MCF 10A (cell line): ENCODE measurements at regions not wholly inside any gene's neighbourhood (a gene's known extent, or its start where the extent isn't known, plus 50 kb on each side); places are given as distances from the start of the nearest gene placed in this dataset.

Experiments used
- BruUV-seq: library from RNA; stranded (reverse); fragments of 400-500 nt; replicated peaks from 2 replicates; lab custom pipeline; 2021; lab: Mats Ljungman, UMichigan
- CTCF ChIA-PET: fragments of 300-600 bp; sonication (Branson Sonifier 250); formaldehyde crosslinking; extraction: SDS; loops from one replicate; lab custom pipeline; 2021; ENCODE audit warnings: antibody characterized with exemption, inconsistent platforms; lab: Yijun Ruan, JAX
- POLR2A ChIA-PET: fragments of 300-600, 350-650 bp; sonication (Branson Sonifier 250); formaldehyde crosslinking; extraction: SDS; loops from one replicate; lab custom pipeline; 2020; ENCODE audit warnings: antibody characterized with exemption, inconsistent platforms; lab: Yijun Ruan, JAX
- DNase-seq: peaks from one replicate; pipeline ENCODE4 v3.0.0-alpha.2; 2018; ENCODE audit not compliant: unreplicated experiment
- H3K27ac Mint-ChIP-seq: one replicate; pipeline ENCODE4 v1.8.0; 2022; ENCODE audit warnings: mild to moderate bottlenecking, low read depth, mixed read lengths; ENCODE audit not compliant: unreplicated experiment
- H3K27me3 Mint-ChIP-seq: one replicate; pipeline ENCODE4 v1.8.0; 2022; ENCODE audit warnings: mixed read lengths; ENCODE audit not compliant: insufficient read depth, unreplicated experiment
- H3K36me3 Mint-ChIP-seq: one replicate; pipeline ENCODE4 v1.8.0; 2022; ENCODE audit warnings: mild to moderate bottlenecking, moderate library complexity, mixed read lengths; ENCODE audit not compliant: insufficient read depth, unreplicated experiment
- H3K4me1 Mint-ChIP-seq: one replicate; pipeline ENCODE4 v1.8.0; 2022; ENCODE audit warnings: mixed read lengths; ENCODE audit not compliant: insufficient read depth, unreplicated experiment
- H3K4me3 Mint-ChIP-seq: one replicate; pipeline ENCODE4 v1.8.0; 2022; ENCODE audit warnings: mild to moderate bottlenecking, moderate library complexity, mixed read lengths; ENCODE audit not compliant: unreplicated experiment
- H3K9me3 Mint-ChIP-seq: one replicate; pipeline ENCODE4 v1.8.0; 2022; ENCODE audit warnings: mixed read lengths; ENCODE audit not compliant: unreplicated experiment
- intact Hi-C: fragments of 100-400 bp; cut with micrococcal nuclease; formaldehyde crosslinking; loops from 2 replicates; pipeline ENCODE4 v1.14.1; 2022
- TF ChIP-seq, protein P1 (sequence below): fragments of 200-600 bp; IDR thresholded peaks from one replicate; pipeline ENCODE4 v1.8.0; 2022; ENCODE audit warnings: antibody characterized with exemption, mild to moderate bottlenecking; ENCODE audit not compliant: unreplicated experiment

DNA sequence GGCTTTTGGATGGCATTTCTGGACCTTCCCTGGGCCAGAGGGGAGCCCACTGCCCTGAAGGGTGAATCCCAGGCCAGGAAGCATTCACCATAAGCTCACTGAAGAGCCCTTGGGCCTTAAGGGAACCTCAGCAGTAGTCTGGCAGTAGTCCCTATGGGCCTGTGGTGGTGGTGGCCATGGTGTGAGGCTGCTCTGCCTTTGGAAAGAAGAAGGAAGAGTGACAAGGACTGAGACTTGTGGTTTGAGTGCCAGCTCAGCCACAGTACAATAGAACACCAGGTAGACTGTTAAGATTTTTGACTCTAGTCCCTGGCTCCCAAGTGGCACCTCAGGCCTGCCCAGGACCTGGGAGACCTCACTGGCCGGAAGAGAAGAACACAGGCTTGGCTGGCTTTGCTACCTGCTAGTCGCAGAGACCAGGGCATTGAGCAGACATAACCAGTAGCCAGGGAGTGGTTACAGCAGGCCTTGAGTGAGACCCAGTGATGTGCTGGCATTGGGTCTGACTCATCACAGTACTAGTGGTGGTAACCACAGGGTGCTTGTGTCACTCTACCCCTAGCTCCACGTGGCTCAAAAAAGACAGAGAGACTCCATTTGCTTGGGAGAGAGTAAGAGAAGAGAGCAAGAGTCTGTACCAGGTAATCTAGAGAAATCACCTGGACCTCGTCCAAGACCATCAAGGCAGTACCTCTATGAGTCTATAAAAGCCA lies 259.8 kb upstream of the BLID start:
- POLR2A ChIA-PET, result interaction anchor here (0.6 to 1.8 kb wide), 4 partner anchors 21 to 484 kb away, joined by 3 to 5 read pairs (median 4); no protein-coding TSS in a partner anchor
- H3K4me1 Mint-ChIP-seq, result peaks cover 29% of the 10 kb centered on the region

DNA sequence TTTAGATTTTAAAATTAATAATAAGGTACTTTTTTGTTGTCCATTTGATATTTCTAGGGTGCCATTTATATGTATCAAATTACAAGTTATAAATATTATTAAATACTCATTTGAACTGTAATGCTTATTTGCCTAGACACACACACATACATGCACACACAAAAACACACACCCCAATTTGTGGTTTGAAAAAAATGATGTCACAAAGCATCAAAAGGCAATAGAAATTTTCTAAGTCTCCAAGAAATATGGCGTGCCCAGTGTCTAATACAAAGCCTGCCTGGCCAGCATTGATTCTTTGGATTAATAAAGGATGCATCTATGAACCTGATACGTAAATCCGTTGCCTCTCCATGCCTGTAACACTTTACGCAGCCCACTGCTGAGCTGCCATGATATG lies 252.8 kb upstream of the BLID start:
- H3K4me3 Mint-ChIP-seq, result no peak overlapping the region
- peak overlapping the region; percentile 80 for H3K27ac Mint-ChIP-seq
- peaks cover 9% of the 10 kb centered on the region for H3K9me3 Mint-ChIP-seq
- H3K36me3 Mint-ChIP-seq, result peaks cover 14% of the 10 kb centered on the region
- intact Hi-C loops, result loop anchor here (5.0 to 10.0 kb wide), 2 partner anchors 129 to 154 kb away; no protein-coding TSS in a partner anchor
- no peaks in the 10 kb centered on the region for H3K27me3 Mint-ChIP-seq
- no peak for DNase-seq
- TF ChIP-seq, protein P1, sequence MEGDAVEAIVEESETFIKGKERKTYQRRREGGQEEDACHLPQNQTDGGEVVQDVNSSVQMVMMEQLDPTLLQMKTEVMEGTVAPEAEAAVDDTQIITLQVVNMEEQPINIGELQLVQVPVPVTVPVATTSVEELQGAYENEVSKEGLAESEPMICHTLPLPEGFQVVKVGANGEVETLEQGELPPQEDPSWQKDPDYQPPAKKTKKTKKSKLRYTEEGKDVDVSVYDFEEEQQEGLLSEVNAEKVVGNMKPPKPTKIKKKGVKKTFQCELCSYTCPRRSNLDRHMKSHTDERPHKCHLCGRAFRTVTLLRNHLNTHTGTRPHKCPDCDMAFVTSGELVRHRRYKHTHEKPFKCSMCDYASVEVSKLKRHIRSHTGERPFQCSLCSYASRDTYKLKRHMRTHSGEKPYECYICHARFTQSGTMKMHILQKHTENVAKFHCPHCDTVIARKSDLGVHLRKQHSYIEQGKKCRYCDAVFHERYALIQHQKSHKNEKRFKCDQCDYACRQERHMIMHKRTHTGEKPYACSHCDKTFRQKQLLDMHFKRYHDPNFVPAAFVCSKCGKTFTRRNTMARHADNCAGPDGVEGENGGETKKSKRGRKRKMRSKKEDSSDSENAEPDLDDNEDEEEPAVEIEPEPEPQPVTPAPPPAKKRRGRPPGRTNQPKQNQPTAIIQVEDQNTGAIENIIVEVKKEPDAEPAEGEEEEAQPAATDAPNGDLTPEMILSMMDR, result no peak
- CTCF ChIA-PET, result no interaction called here
- H3K4me1 Mint-ChIP-seq, result peaks cover 46% of the 10 kb centered on the region
- BruUV-seq, result no TSS peak
- POLR2A ChIA-PET, result interaction anchor here (0.6 to 4.6 kb wide), 5 partner anchors 9 to 153 kb away, joined by 3 to 43 read pairs (median 4); no protein-coding TSS in a partner anchor

More for the DNA sequence above, 259.8 kb upstream of the BLID start:
- TF ChIP-seq, protein P1, result no peak
- DNase-seq, result peak; percentile 68
- BruUV-seq, result no TSS peak
- Mint-ChIP-seq H3K9me3 (peaks cover 26% of the 10 kb centered on the region), H3K27me3 (no peaks in the 10 kb centered on the region), H3K4me3 (no peak overlapping the region), H3K36me3 (peaks cover 29% of the 10 kb centered on the region), H3K27ac (peak overlapping the region; percentile 67)
- intact Hi-C loops, result no loop called here
- CTCF ChIA-PET, result interaction anchor here (0.5 to 0.9 kb wide), 4 partner anchors 72 to 196 kb away, joined by 3 to 6 read pairs (median 4); no protein-coding TSS in a partner anchor

DNA sequence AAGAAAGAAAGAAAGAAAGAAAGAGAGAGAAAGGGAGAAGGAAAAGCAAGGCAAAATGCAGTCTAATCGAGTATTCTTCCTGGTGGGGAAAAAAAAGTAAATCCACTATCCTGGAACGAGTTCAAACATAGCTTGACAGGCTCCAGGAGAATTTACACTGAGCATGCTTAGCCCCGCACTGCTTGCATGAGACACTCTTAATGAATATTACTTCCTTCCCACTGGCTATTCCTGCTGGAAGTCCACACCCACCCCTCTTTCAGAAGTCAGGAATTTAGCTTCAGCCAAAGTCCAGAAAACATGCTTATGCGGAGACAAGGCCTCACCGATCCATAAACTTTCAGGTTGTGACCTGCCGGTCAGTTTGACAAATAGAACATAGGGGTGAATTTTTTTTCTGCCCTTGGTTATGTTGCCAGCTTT lies 251.8 kb upstream of the BLID start:
- H3K9me3 Mint-ChIP-seq, result peaks cover 7% of the 10 kb centered on the region
- ChIA-PET POLR2A (interaction anchor here (0.7 to 4.6 kb wide), 10 partner anchors 22 to 152 kb away, joined by 3 to 43 read pairs (median 4); no protein-coding TSS in a partner anchor), CTCF (interaction anchor here (0.6 kb wide), 1 partner anchor 81 kb away, joined by 4 read pairs; no protein-coding TSS in a partner anchor)
- H3K27me3 Mint-ChIP-seq, result no peaks in the 10 kb centered on the region
- H3K27ac Mint-ChIP-seq, result peak overlapping the region; percentile 80
- intact Hi-C loops, result loop anchor here (5.0 to 10.0 kb wide), 2 partner anchors 129 to 153 kb away; no protein-coding TSS in a partner anchor
- peak; percentile 74 for DNase-seq
- H3K4me1 Mint-ChIP-seq, result peaks cover 43% of the 10 kb centered on the region
- TF ChIP-seq, protein P1, result no peak
- BruUV-seq, result no TSS peak
- peak overlapping the region; percentile 55 for H3K4me3 Mint-ChIP-seq
- peaks cover 21% of the 10 kb centered on the region for H3K36me3 Mint-ChIP-seq
